Stimulated activated naive B cell treated with anti-CD40 and anti-IgM and Interleukin-4, amounts not matched to agents 10 μg/mL and 1 μg/mL and 100 μg/mL, for 72 hours (primary cell): ENCODE measurements at regions not wholly inside any gene's neighbourhood (a gene's known extent, or its start where the extent isn't known, plus 50 kb on each side); places are given as distances from the start of the nearest gene placed in this dataset.

Experiments
- ATAC-seq, 2 donors: fragments of 150-1000 bp; cut with Tn5 transposase; replicated peaks; 2 replicates each; pipeline ENCODE4 v1.10.0; 2021; ENCODE audit warnings: moderate library complexity in 1 of 2
- DNase-seq: peaks from one replicate; pipeline ENCODE4 v3.0.0; 2021
- H3K27ac Mint-ChIP-seq: one replicate; pipeline ENCODE4 v1.8.0; 2022; ENCODE audit warnings: mild to moderate bottlenecking, mixed read lengths
- H3K27me3 Mint-ChIP-seq, 2 donors: one replicate each; pipeline ENCODE4 v1.8.0; 2022; ENCODE audit warnings: mixed read lengths in 2 of 2
- H3K36me3 Mint-ChIP-seq, 2 donors: one replicate each; pipeline ENCODE4 v1.8.0; 2022; ENCODE audit warnings: mixed read lengths in 2 of 2, mild to moderate bottlenecking in 1 of 2
- H3K4me1 Mint-ChIP-seq, 2 donors: one replicate each; pipeline ENCODE4 v1.8.0; 2022; ENCODE audit warnings: mixed read lengths in 2 of 2, mild to moderate bottlenecking in 1 of 2
- H3K4me3 Mint-ChIP-seq, 2 donors: one replicate each; pipeline ENCODE4 v1.8.0; 2022; ENCODE audit warnings: mild to moderate bottlenecking in 2 of 2, mixed read lengths in 2 of 2, moderate library complexity in 1 of 2
- H3K9me3 Mint-ChIP-seq, 2 donors: one replicate each; pipeline ENCODE4 v1.8.0; 2022; ENCODE audit warnings: mixed read lengths in 2 of 2, mild to moderate bottlenecking in 1 of 2

GRCh38 chr5:172564188-172564587, 76.9 kb upstream of the NEURL1B start:
- H3K4me1 Mint-ChIP-seq, result no peaks in the 10 kb centered on the region
- no peak for ATAC-seq

GRCh38 chr5:172562443-172562842, 78.6 kb upstream of the NEURL1B start:
- Mint-ChIP-seq H3K9me3 (no peaks in the 10 kb centered on the region), H3K27me3 (peaks cover 17 to 31% of the 10 kb centered on the region in 2 donors), H3K36me3 (no peaks in the 10 kb centered on the region), H3K4me3 (no peak overlapping the region), H3K27ac (no peak overlapping the region), H3K4me1 (no peaks in the 10 kb centered on the region)
- ATAC-seq, result no peak
- DNase-seq, result no peak

More at GRCh38 chr5:172564188-172564587, 76.9 kb upstream of the NEURL1B start:
- DNase-seq, result no peak
- H3K36me3 Mint-ChIP-seq, result no peaks in the 10 kb centered on the region
- no peaks in the 10 kb centered on the region for H3K9me3 Mint-ChIP-seq
- H3K27ac Mint-ChIP-seq, result no peak overlapping the region
- H3K4me3 Mint-ChIP-seq, result no peak overlapping the region
- H3K27me3 Mint-ChIP-seq, result peaks cover 13 to 31% of the 10 kb centered on the region in 2 donors

- DNase-seq (no peak), ATAC-seq (no peak)
- Mint-ChIP-seq H3K27ac (no peak overlapping the region), H3K27me3 (peaks cover 17 to 28% of the 10 kb centered on the region in 2 donors), H3K9me3 (no peaks in the 10 kb centered on the region), H3K4me1 (no peaks in the 10 kb centered on the region), H3K36me3 (no peaks in the 10 kb centered on the region), H3K4me3 (no peak overlapping the region)
Observed at GRCh38 chr5:172561151-172561550, 79.9 kb upstream of the NEURL1B start.

GRCh38 chr5:172559004-172559932, 81.8 kb upstream of the NEURL1B start:
- Mint-ChIP-seq H3K27me3 (peaks cover 21% of the 10 kb centered on the region in 2 donors), H3K9me3 (no peaks in the 10 kb centered on the region), H3K4me1 (no peaks in the 10 kb centered on the region), H3K36me3 (no peaks in the 10 kb centered on the region), H3K4me3 (no peak overlapping the region), H3K27ac (no peak overlapping the region)
- ATAC-seq, result no peak
- DNase-seq, result no peak

GRCh38 chr5:172558076-172558976, 82.7 kb upstream of the NEURL1B start:
- Mint-ChIP-seq H3K27me3 (peaks cover 15 to 17% of the 10 kb centered on the region in 2 donors), H3K4me1 (no peaks in the 10 kb centered on the region), H3K9me3 (no peaks in the 10 kb centered on the region), H3K36me3 (no peaks in the 10 kb centered on the region), H3K4me3 (no peak overlapping the region), H3K27ac (no peak overlapping the region)
- ATAC-seq (no peak), DNase-seq (no peak)

GRCh38 chr5:172556971-172557461, 84.0 kb upstream of the NEURL1B start:
- no peak for ATAC-seq
- Mint-ChIP-seq H3K27ac (no peak overlapping the region), H3K4me3 (no peak overlapping the region), H3K27me3 (peaks cover 6 to 7% of the 10 kb centered on the region in 2 donors), H3K36me3 (no peaks in the 10 kb centered on the region), H3K4me1 (no peaks in the 10 kb centered on the region), H3K9me3 (no peaks in the 10 kb centered on the region)
- DNase-seq, result no peak

- H3K27me3 Mint-ChIP-seq, result peaks cover 6 to 7% of the 10 kb centered on the region in 2 donors
- H3K9me3 Mint-ChIP-seq, result no peaks in the 10 kb centered on the region
- no peaks in the 10 kb centered on the region for H3K4me1 Mint-ChIP-seq
- no peak for ATAC-seq
- no peak overlapping the region for H3K27ac Mint-ChIP-seq
- no peak for DNase-seq
- H3K4me3 Mint-ChIP-seq, result no peak overlapping the region
- H3K36me3 Mint-ChIP-seq, result no peaks in the 10 kb centered on the region
Observed at GRCh38 chr5:172556262-172556661, 84.8 kb upstream of the NEURL1B start.

- Mint-ChIP-seq H3K4me3 (no peak overlapping the region), H3K4me1 (no peaks in the 10 kb centered on the region), H3K27me3 (peaks cover 6 to 7% of the 10 kb centered on the region in 2 donors), H3K27ac (no peak overlapping the region), H3K36me3 (no peaks in the 10 kb centered on the region), H3K9me3 (no peaks in the 10 kb centered on the region)
- no peak for DNase-seq
- ATAC-seq, result no peak
Observed at GRCh38 chr5:172554562-172554961, 86.5 kb upstream of the NEURL1B start.

GRCh38 chr5:172553903-172554302, 87.2 kb upstream of the NEURL1B start:
- DNase-seq (no peak), ATAC-seq (no peak)
- Mint-ChIP-seq H3K4me1 (no peaks in the 10 kb centered on the region), H3K27ac (no peak overlapping the region), H3K9me3 (no peaks in the 10 kb centered on the region), H3K4me3 (no peak overlapping the region), H3K27me3 (peaks cover 6 to 7% of the 10 kb centered on the region in 2 donors), H3K36me3 (no peaks in the 10 kb centered on the region)

- no peaks in the 10 kb centered on the region for H3K9me3 Mint-ChIP-seq
- no peaks in the 10 kb centered on the region for H3K4me1 Mint-ChIP-seq
- peaks cover 0 to 7% of the 10 kb centered on the region in 2 donors for H3K27me3 Mint-ChIP-seq
- no peak overlapping the region for H3K27ac Mint-ChIP-seq
- H3K36me3 Mint-ChIP-seq, result no peaks in the 10 kb centered on the region
- no peak for DNase-seq
- H3K4me3 Mint-ChIP-seq, result no peak overlapping the region
- no peak for ATAC-seq
Observed at GRCh38 chr5:172553167-172553566, 87.9 kb upstream of the NEURL1B start.

- no peak for DNase-seq
- Mint-ChIP-seq H3K4me1 (no peaks in the 10 kb centered on the region), H3K27me3 (peaks cover 12 to 14% of the 10 kb centered on the region in 2 donors), H3K27ac (no peak overlapping the region), H3K36me3 (no peaks in the 10 kb centered on the region), H3K9me3 (no peaks in the 10 kb centered on the region), H3K4me3 (no peak overlapping the region)
- no peak for ATAC-seq
Observed at GRCh38 chr5:172550996-172551395, 90.1 kb upstream of the NEURL1B start.

GRCh38 chr5:172550096-172550765, 90.8 kb upstream of the NEURL1B start:
- Mint-ChIP-seq H3K9me3 (no peaks in the 10 kb centered on the region), H3K36me3 (no peaks in the 10 kb centered on the region), H3K4me1 (no peaks in the 10 kb centered on the region), H3K4me3 (no peak overlapping the region), H3K27ac (no peak overlapping the region), H3K27me3 (peaks cover 15 to 20% of the 10 kb centered on the region in 2 donors)
- ATAC-seq (no peak), DNase-seq (no peak)

GRCh38 chr5:172549696-172550095, 91.4 kb upstream of the NEURL1B start:
- ATAC-seq (no peak), DNase-seq (no peak)
- H3K9me3 Mint-ChIP-seq, result no peaks in the 10 kb centered on the region
- H3K36me3 Mint-ChIP-seq, result no peaks in the 10 kb centered on the region
- no peaks in the 10 kb centered on the region for H3K4me1 Mint-ChIP-seq
- H3K4me3 Mint-ChIP-seq, result no peak overlapping the region
- no peak overlapping the region for H3K27ac Mint-ChIP-seq
- peaks cover 13 to 25% of the 10 kb centered on the region in 2 donors for H3K27me3 Mint-ChIP-seq
